DOHH2 (cell line): ENCODE measurements at regions not wholly inside any gene's neighbourhood (a gene's known extent, or its start where the extent isn't known, plus 50 kb on each side); places are given as distances from the start of the nearest gene placed in this dataset.

Experiments used
- EZH2phosphoT487 ChIP-seq: fragments of 200-600 bp; sonication (generic); IDR thresholded peaks from 2 replicates; pipeline ENCODE4 v1.6.1; 2017; ENCODE audit warnings: borderline replicate concordance, mild to moderate bottlenecking, antibody characterized with exemption, low read length, moderate library complexity, mixed read lengths
- TF ChIP-seq, protein P1 (sequence below): fragments of 200-600 bp; sonication (generic); IDR thresholded peaks from one replicate; pipeline ENCODE4 v1.5.1; 2014; ENCODE audit warnings: antibody characterized with exemption, mild to moderate bottlenecking, low read depth, low read length; ENCODE audit not compliant: poor library complexity, severe bottlenecking

DNA sequence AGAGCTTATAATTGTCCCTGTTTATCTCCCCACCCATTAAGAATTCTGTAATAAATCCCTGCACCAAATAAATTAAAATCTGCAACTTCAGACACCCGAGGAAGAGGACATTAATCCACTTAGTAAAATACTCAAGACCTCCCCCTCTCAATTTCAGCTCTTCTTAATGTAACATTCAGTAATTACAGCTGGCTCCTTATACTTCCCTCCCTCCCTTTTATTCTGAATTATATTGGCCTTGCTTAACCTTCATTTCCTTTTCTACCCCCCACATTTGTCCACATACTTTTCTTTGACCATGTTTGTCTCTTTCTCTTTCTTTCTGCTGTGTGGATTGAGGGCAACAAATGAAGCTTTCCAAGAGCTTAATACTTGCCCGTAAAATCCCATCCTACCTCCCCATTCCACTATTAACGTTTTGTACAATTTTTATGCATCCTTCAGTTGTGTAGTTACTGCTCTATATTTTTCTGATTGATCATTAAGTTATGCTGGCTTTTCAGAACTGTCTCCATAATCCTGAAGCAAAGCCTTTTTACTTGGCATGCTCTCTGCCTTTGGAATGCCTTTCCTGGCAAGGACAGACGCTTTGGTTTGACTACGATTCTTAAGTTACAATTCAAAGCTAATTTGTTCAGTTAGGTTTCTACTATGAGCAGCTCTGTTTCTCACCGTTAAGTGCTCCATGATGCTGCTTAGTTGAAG is 580.1 kb downstream of the ZEB2 start:
- TF ChIP-seq, protein P1, sequence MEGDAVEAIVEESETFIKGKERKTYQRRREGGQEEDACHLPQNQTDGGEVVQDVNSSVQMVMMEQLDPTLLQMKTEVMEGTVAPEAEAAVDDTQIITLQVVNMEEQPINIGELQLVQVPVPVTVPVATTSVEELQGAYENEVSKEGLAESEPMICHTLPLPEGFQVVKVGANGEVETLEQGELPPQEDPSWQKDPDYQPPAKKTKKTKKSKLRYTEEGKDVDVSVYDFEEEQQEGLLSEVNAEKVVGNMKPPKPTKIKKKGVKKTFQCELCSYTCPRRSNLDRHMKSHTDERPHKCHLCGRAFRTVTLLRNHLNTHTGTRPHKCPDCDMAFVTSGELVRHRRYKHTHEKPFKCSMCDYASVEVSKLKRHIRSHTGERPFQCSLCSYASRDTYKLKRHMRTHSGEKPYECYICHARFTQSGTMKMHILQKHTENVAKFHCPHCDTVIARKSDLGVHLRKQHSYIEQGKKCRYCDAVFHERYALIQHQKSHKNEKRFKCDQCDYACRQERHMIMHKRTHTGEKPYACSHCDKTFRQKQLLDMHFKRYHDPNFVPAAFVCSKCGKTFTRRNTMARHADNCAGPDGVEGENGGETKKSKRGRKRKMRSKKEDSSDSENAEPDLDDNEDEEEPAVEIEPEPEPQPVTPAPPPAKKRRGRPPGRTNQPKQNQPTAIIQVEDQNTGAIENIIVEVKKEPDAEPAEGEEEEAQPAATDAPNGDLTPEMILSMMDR, result no peak
- TF ChIP-seq EZH2phosphoT487, result no peak
